ENCODE measurements at regions not wholly inside any gene's neighbourhood (a gene's known extent, or its start where the extent isn't known, plus 50 kb on each side); places are given as distances from the start of the nearest gene placed in this dataset.

- no peak for DNase-seq
Measured at GRCh38 chr5:123906698-123907295, 394.8 kb downstream of the CSNK1G3 start.

DNA sequence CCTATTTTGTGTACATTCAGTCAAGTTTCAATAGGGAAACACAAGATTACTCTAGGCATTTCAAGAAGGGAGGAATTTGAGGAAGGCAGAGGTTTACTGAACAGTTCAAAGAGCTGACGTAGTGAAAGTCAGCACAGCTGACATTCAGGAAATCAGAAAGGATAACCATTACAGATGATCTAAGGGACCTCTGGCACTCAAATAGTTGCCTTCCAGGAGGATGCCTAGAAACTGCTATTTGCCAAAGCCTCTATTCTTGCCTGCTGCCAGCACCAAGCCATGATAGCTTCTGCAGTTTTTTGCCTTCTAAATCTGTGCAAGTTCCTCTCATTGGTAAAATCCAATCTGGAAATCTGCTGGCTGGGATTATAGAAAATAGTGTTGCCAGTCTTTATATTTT is 373.1 kb downstream of the CSNK1G3 start:
- DNase-seq = no peak

DNA sequence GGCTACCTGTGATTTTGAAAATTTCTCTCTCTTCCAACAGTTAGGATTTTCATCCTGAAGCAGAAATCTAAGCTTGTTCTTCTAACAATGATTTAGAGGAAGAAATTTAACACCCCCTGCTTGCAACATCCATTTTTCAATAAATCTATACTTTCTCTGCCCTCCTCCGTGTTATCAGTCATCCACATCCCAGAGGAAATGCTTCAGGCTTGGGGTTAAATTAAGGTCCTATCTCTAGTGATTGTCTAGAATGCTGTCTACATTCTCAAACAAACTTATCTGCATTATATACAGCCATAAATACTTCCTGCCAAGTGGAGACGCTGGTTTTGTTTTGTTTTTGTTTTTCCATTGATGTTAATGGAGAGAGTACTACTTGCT is 371.0 kb downstream of the CSNK1G3 start:
- no peak for DNase-seq

DNA sequence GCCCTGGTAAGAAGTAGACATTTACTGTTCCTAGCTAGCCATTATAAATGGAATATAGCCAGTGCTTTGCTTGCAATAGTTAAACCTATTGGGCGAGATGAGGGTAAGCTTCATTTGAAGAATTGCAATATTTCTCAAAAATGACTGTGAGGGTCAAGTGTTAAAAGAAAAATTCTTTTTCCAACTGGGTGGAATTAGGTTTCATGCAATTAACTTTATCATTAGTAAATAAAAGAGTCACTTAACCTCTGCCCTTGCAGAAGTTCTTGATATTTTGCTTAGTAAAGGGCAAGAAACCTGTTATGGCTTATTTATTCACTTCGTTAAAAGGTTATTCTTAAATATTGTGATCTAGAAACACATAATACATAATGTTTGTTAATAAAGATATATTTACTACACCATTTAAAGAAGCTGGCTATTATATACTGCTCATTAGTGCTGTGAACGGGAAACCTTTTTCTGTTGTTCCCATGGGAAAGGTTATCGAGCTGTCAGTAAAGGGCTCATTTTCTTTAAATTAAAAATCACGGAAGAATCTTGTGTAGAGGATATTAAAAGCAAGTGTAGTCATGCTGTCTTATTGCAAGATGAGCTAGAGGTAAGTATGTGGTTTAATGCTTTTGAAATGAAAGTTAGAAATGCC is 370.5 kb downstream of the CSNK1G3 start:
- DNase-seq = peak; percentile 7

- no peak for DNase-seq
Measured at GRCh38 chr5:123881759-123882244, 369.8 kb downstream of the CSNK1G3 start.

- no peak for DNase-seq
Measured at GRCh38 chr5:123880875-123881274, 368.9 kb downstream of the CSNK1G3 start.

DNA sequence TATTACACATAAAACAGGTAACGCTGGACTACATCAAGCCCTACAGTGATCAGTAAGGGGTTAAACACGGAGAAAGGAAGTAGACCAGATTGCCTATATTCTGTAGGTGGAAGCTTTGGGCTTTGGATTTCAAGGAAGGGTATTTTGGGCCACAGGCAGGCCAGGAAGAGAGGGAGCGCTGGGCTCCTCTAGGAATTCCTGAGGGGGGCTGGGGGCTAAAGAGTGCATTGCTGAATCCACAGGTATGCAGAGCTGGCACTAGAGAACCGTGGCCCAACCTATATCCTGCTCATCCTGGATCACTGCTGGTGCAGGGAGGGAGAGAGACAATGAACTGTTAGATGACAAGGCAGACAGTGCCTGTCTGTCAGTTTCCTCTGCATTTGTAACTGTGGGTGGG is 367.1 kb downstream of the CSNK1G3 start:
- DNase-seq = no peak

GRCh38 chr5:123876276-123876790 is 364.4 kb downstream of the CSNK1G3 start:
- no peak for DNase-seq

DNA sequence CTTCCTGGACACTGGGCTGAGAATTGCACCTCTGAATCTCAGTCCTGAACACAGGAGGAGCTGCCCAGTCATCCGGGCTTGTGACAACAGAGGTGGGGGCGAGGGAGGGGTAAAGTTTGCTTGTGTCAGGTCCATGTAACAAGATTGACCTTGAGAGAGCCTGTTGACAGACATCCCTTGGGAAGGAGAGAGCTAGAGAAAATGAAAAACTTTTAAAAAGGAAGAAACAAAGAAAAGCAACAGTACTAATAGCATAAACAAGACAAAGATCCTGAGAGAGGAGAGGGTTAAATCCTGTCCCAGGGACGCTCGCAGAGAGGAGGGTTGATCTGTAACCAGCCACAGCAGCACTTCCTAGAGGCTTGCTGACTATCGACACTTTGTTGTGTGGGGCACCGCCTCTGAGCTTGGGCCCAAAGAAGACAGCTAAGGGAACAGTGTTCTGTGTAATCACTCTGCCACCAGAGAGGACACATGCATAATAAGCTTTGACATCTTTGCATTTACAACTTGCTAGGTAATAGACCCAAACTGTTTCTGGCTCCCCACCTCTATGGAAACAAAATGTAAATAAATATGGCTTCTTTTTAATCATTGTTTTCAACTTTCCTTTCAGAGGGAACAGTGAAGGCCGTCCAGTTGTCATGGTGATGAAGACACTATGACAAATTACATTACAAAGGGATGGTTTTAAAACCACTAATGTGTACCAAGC is 363.7 kb downstream of the CSNK1G3 start:
- peak; percentile 65 for DNase-seq

GRCh38 chr5:123874600-123875201 is 362.7 kb downstream of the CSNK1G3 start:
- DNase-seq = peak; percentile 89

DNA sequence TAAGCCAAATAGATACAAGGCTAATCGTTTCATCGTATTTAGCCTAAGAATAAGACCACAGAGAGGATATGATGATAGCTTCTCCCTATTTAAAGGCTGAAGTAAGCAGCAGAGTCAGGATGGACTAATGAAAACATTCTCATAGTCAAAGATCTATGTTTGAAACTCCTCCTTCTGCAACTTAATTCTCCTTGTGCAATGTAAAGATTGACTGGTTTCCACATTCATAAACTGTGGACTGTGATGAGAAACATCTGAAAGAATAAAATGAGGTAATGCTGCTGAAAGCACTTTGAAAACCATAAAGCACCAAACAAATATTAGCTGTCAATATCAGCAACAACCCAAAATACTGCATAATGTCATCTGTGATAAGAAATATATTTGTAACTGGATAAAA is 361.9 kb downstream of the CSNK1G3 start:
- no peak for DNase-seq

GRCh38 chr5:123871373-123871772 is 359.4 kb downstream of the CSNK1G3 start:
- DNase-seq = no peak

DNA sequence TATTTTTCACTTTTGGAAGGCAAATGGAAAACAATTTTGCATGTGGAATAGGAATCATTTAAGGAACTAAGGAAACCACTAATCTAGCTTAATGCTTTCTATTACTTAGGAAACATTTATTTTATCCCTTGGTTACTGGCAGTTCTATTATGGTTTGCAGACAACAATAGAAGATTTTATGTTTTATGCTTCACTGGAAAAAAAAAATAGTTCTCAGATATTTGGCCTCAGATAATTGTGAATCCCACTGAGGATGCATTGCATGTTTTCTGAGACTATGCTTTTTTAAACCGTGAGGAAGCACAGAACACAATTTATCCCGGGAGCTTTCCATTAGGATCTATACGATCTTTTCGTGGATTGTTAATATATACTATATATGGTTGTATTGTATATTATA is 356.9 kb downstream of the CSNK1G3 start:
- no peak for DNase-seq

DNA sequence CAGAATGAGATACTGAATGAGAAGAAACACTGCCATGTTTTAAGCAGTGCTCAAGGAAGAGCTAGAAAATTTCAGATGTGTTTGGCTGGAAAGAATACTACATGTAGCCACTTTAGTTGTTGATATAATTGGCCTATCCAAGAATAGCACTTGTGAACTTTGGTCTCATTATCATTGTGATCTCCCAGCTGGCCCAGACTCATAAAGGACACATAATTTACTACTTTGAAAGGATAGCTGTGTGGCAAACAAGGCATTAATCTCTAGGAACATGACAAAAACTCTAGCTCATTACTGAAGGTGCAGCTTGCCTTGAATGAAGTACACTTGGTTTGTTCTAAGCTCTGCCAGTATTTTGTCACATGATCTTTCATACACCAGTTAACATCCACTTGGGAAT is 356.3 kb downstream of the CSNK1G3 start:
- DNase-seq = no peak

DNA sequence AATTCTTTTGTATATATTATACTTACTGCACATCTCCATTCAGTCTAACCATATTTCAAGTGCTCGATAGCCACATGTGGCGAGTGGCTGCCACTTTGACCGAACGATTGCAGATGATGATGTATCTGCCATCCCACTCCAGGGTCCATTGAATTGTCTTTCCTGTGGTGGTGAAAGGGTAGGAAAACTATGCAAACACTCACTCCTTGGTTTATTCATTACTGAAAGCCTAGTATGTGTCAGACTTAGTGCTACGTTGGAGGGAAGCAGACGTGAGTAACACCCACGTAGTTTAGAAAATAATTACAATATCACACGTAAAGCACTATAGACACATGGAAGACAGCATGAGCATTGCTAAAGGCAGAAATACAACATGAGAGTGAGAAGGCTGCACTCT is 353.7 kb downstream of the CSNK1G3 start:
- DNase-seq = no peak

DNA sequence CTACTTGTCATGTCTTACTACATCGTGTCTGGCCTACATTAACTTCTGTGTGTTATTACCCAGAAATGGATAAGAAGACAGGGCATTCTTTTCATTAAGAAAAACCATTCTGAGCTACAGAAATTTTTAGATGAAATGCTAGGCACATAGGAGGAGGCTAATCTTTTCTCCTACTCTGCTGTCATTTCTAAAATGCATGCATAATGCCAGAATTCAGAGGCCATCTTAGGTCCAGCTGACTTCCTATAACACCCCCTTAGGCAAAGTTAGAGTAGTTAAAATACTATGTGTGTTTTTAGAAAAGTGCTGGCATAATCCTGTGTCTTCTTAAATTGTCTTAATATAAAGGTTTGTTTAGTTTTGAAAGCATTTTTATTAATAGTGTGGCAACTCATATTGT is 352.6 kb downstream of the CSNK1G3 start:
- DNase-seq = no peak

DNA sequence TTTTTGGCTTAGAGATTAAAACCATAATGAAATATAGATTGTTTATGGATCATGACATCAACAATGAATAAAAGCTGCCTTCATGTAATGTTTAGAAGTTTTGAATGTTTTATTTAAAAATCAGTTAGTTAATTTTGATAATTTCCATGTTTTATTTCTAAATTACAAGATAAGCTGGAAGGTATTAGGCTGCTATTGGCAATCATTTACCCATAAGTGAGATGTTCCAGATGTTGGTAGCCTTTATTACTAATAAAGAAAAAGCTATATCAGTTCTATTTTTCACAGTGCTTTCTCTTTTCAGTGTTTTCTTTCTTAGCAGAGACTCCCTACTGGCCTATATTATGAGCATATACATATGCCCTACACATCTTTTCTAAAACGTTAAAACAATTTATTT is 347.0 kb downstream of the CSNK1G3 start:
- no peak for DNase-seq

DNA sequence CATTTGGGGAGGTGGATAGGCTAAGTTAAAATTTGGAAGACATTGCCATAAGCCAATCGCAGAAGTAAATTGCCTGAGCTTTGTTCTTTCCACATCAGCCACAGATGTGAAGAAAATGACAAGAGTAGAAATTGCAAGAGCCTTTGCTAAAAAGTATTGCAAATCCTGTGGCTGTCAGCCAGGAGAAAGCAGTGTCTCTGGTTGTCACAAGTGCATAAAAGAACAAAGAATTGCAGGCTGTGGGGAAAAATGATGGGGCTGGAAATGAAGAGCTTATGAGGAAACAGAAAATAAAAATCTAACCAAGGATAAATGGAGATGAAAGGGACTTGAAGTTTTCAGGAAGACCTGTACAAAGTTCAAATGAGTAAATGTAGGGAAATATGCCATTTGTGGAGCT is 344.8 kb downstream of the CSNK1G3 start:
- peak; percentile 13 for DNase-seq

- DNase-seq = no peak
Measured at GRCh38 chr5:123855609-123856008, 343.6 kb downstream of the CSNK1G3 start.

DNA sequence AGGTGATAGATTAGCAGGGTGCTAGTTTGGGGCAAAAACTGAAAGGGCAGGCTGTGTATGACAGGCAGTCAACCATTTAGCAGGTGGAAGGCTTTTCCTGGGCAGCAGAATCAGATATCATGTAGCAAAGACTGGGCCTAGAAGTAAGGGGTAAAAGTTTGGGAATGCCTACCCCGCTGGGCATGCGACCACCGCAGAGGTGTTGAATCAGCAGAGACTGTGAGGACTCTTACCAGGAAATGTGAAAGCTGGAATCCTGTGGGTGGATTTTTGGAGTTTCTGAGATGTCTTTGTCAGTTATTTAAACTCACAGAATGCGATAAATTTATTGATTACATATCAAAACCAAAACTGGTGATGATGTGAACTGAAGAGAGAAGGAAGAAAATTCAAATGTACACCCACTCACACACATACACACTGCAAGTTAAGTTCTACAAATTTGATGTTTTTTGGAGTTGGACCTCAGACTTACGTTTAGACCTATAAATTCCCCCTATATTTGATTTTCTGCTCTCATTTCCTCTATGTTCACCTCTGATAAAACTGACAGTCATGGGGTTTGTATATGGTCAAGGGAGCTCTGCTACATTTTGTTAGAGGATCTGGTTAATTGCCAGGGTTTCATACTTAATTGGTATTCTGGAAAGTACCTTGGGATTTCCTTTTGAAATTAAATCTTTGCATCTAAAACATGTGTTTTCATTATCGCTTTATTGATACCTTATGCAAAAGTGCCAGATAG is 333.6 kb downstream of the CSNK1G3 start:
- no peak for DNase-seq

DNA sequence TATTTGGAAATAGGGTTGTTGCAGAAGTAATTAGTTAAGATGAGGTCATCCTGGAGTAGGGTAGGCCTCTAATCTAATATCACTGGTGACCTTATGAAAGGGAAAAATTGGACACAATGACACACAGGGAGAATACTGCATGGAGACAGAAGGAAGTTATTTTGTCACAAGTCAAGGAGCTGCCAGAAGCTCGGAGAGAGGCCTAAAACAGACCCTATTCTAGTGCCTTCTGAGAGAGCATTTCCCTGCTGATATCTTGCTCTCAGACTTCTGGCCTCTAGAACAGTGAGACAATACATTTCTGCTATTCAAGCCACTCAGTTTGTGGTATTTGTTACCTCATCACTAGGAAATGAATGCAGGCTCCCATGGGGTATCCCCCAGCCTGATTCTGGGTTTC is 332.9 kb downstream of the CSNK1G3 start:
- no peak for DNase-seq

DNA sequence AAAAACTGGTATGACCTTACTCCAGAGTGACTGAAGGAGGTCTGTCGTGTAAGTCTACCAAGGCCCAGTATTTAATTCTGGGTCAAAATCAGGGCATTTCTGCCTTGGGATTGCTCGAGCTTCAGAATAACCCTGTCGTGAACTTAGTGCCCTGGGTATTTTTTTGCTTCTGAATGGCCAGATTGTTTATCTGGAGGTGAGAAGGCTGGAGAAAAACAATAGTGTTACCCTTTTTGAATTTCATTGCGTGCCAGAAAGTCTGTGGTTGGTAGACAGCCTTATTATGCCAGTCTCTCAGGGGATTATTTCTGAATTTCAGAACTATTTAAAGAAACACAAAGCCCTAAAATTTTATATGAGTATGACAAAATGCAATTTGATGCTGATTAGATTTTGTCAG is 323.4 kb downstream of the CSNK1G3 start:
- no peak for DNase-seq

DNA sequence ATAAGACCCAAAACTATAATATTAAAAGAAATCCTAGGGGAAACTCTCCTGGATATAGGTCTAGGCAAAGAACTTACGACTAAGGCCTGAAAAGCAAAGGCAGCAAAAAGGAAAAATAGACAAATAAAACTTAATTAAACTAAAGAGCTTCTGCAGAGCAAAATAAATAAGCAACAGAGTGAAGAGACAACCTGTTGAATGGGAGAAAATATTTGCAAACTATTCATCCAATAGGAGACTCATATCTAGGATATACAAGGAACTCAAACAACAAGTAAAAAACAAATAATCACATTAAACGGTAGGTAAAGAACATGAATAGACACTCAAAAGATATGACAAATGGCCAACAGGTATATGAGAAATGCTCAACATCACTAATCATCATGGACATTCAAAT is 318.6 kb downstream of the CSNK1G3 start:
- no peak for DNase-seq
